ENCODE measurements at regions not wholly inside any gene's neighbourhood (a gene's known extent, or its start where the extent isn't known, plus 50 kb on each side); places are given as distances from the start of the nearest gene placed in this dataset.
"Not testable (repeated sequence)": the region's sequence is repeated elsewhere in the genome, so short reads cannot be mapped to it uniquely, and the experiment has no call there.

- DNase-seq = no peak
These were observed 505.3 kb downstream of the CCDC171 start for GRCh38 chr9:16058131-16058549.

- DNase-seq = no peak
These were observed 507.7 kb downstream of the CCDC171 start for GRCh38 chr9:16060436-16061129.

GRCh38 chr9:16062542-16063240 is 509.8 kb downstream of the CCDC171 start:
- DNase-seq = no peak

- DNase-seq = no peak
These were observed 510.4 kb downstream of the CCDC171 start for GRCh38 chr9:16063241-16063591.

GRCh38 chr9:16064771-16065170 is 511.9 kb downstream of the CCDC171 start:
- DNase-seq = peak in 1 of 3 experiments; percentile 39

- DNase-seq = not testable (repeated sequence)
These were observed 513.4 kb downstream of the CCDC171 start for GRCh38 chr9:16066201-16066600.

GRCh38 chr9:16068476-16068875 is 515.6 kb downstream of the CCDC171 start:
- DNase-seq = no peak

GRCh38 chr9:16069249-16069648 is 516.4 kb downstream of the CCDC171 start:
- DNase-seq = no peak

- DNase-seq = no peak
These were observed 517.0 kb downstream of the CCDC171 start for GRCh38 chr9:16069671-16070454.

- DNase-seq = no peak
These were observed 517.8 kb downstream of the CCDC171 start for GRCh38 chr9:16070455-16071145.

GRCh38 chr9:16071400-16071799 is 518.6 kb downstream of the CCDC171 start:
- DNase-seq = no peak

GRCh38 chr9:16074963-16075362 is 522.1 kb downstream of the CCDC171 start:
- no peak for DNase-seq

- DNase-seq = no peak
These were observed 522.9 kb downstream of the CCDC171 start for GRCh38 chr9:16075696-16076095.

GRCh38 chr9:16076511-16076910 is 523.7 kb downstream of the CCDC171 start:
- DNase-seq = peak in 1 of 3 experiments; percentile 28

- no peak for DNase-seq
These were observed 530.0 kb downstream of the CCDC171 start for GRCh38 chr9:16082796-16083195.

- DNase-seq = no peak
These were observed 532.4 kb downstream of the CCDC171 start for GRCh38 chr9:16085167-16085726.

GRCh38 chr9:16090907-16091629 is 538.2 kb downstream of the CCDC171 start:
- no peak for DNase-seq

GRCh38 chr9:16092142-16093091 is 539.6 kb downstream of the CCDC171 start:
- peak in 1 of 3 experiments; percentile 2 for DNase-seq

GRCh38 chr9:16098306-16098705 is 545.5 kb downstream of the CCDC171 start:
- DNase-seq = no peak

GRCh38 chr9:16099732-16100536 is 547.1 kb downstream of the CCDC171 start:
- DNase-seq = no peak

Data from NCI-H1417 (cell line).